ENCODE measurements at regions not wholly inside any gene's neighbourhood (a gene's known extent, or its start where the extent isn't known, plus 50 kb on each side); places are given as distances from the start of the nearest gene placed in this dataset.

DNA sequence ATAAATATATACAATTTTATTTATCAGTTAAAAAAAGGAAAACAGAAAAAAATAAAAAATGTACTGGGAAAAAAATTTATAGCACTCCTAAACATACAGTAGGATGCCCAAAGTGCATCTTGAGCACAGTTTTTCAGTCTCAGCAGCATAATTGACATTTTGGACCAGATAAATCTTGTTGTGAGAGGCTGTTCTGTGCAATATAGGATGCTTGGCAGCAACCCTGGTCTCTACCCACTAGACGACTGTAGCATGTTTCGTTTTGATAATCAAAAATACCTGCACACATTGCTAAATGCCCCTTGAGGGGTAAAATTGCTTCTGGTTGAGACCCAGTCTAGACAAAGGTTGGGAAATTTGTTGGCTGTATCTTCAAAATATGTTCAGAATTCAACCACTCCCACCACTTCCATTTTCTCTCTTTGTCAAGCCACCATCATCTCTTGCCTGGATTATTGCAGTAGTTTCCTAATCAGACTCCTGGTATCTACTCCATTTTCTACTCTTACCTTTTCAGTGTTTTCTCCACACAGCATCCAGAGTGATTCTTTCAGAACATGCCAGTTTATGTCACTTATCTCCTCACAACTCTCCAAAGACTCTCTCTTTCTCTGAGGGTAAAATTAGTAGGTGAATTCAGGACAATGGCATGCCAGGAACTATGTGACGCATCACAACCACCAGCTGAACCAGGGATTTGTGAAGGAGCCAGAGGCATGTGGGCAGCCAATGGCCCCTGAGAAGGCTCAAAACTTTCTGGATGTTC lies 91.4 kb downstream of the GPR85 start:
- TF ChIP-seq POLR2AphosphoS5 (IDR thresholded peaks at IDR 0.05; ENCODE audit: low read depth, low read length) (no peak), CTCF (IDR thresholded peaks at IDR 0.05 in 2 of 3, conservative IDR thresholded peaks at IDR 0.05 in 1 of 3; ENCODE audit: borderline replicate concordance in 1 of 3, insufficient read depth in 1 of 3, low read depth in 2 of 3, low read length in 2 of 3) (no peak), RAD21 (IDR thresholded peaks at IDR 0.05; ENCODE audit: low read depth) (no peak), EZH2phosphoT487 (IDR thresholded peaks at IDR 0.05; ENCODE audit: borderline replicate concordance) (no peak), EZH2 (IDR thresholded peaks at IDR 0.05) (no peak)
